CD4-positive, CD25-positive, alpha-beta regulatory T cell (primary cell): ENCODE measurements at regions not wholly inside any gene's neighbourhood (a gene's known extent, or its start where the extent isn't known, plus 50 kb on each side); places are given as distances from the start of the nearest gene placed in this dataset.

ENCODE experiments used
- ATAC-seq, 2 donors: fragments of 150-1000 bp; cut with Tn5 transposase; one replicate each; pipeline ENCODE4 v1.10.0; 2021; ENCODE audit warnings: low read depth in 2 of 2, moderate number of reproducible peaks in 2 of 2, moderate library complexity in 1 of 2
- DNase-seq, 3 donors: peaks; one replicate each; pipeline versions ENCODE4 v3.0.0 to v3.0.0-alpha.2; 2012 to 2022; ENCODE audit warnings: mixed read lengths in 1 of 3
- H3K27ac ChIP-seq: one replicate; pipeline ENCODE4 v1.7.0; 2013; ENCODE audit warnings: mild to moderate bottlenecking, low read length; ENCODE audit not compliant: insufficient read depth, poor library complexity, severe bottlenecking
- H3K27me3 ChIP-seq: one replicate; pipeline ENCODE4 v1.7.0; 2013; ENCODE audit warnings: low read length; ENCODE audit not compliant: control insufficient read depth, insufficient read depth
- H3K36me3 ChIP-seq: one replicate; pipeline ENCODE4 v1.7.0; 2013; ENCODE audit warnings: mild to moderate bottlenecking, low read length, moderate library complexity; ENCODE audit not compliant: control insufficient read depth, insufficient read depth
- H3K4me1 ChIP-seq: 2 replicates; pipeline ENCODE4 v1.7.0; 2013; ENCODE audit warnings: mild to moderate bottlenecking, low read length; ENCODE audit not compliant: insufficient read depth, control insufficient read depth, poor library complexity, severe bottlenecking
- H3K4me3 ChIP-seq: one replicate; pipeline ENCODE4 v1.7.0; 2013; ENCODE audit warnings: low read depth, mild to moderate bottlenecking, low read length, moderate library complexity
- H3K9me3 ChIP-seq, 2 experiments: 1 replicate in 1 of 2; 2 replicates in 1 of 2; pipeline ENCODE4 v1.7.0; 2013; ENCODE audit warnings: low read length in 2 of 2, mild to moderate bottlenecking in 1 of 2, moderate library complexity in 1 of 2; ENCODE audit not compliant: control insufficient read depth in 2 of 2
- H3K27ac Mint-ChIP-seq, 3 donors: one replicate each; pipeline ENCODE4 v1.8.0; 2020 to 2022; ENCODE audit warnings: mild to moderate bottlenecking in 3 of 3, mixed read lengths in 3 of 3, moderate library complexity in 2 of 3
- H3K27me3 Mint-ChIP-seq: one replicate; pipeline ENCODE4 v1.8.0; 2022; ENCODE audit warnings: mild to moderate bottlenecking, mixed read lengths
- H3K36me3 Mint-ChIP-seq: one replicate; pipeline ENCODE4 v1.8.0; 2020; ENCODE audit warnings: mixed read lengths
- H3K4me1 Mint-ChIP-seq, 4 donors: one replicate each; pipeline ENCODE4 v1.8.0; 2020 to 2022; ENCODE audit warnings: mixed read lengths in 4 of 4, mild to moderate bottlenecking in 1 of 4
- H3K4me3 Mint-ChIP-seq, 4 donors: one replicate each; pipeline ENCODE4 v1.8.0; 2020 to 2022; ENCODE audit warnings: mild to moderate bottlenecking in 4 of 4, mixed read lengths in 4 of 4, moderate library complexity in 3 of 4
- H3K9me3 Mint-ChIP-seq, 7 donors: one replicate each; pipeline ENCODE4 v1.8.0; 2020 to 2022; ENCODE audit warnings: mixed read lengths in 7 of 7, mild to moderate bottlenecking in 3 of 7, moderate library complexity in 2 of 7

DNA sequence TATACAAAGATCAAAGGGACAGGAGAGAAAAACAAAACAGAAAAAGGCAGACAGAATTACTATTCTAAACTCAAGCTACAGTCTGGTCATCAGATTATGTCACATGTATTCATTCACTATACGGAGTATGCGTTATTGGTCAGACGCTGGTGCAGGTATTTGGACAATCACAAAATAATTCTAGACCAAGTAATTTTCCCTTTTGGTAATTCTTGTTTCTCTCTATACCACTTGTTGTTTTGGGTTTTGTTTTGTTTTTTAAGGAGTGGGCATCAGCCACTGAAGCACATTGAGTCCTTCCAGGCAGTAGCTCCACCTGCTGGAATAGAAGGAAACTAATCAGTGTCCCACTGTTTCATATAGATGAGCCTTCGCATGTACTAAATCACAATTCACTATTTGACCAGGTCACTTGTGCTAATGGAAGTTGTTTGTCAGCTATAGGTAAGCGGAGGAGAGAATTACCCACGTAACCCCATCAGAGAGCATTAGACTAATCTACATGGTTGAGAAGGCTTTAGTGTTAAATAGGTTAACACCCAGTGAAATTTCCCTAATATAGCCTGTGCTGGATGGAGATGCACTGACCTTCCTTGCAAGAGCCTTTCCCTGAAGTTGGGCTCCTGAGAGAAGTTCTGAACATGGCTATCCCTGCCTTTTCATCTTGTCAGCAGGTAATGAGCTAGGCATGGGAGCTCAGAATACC, 77.9 kb downstream of the TNFAIP3 start:
- H3K4me3 ChIP-seq = peak overlapping the region; percentile 33
- H3K4me3 Mint-ChIP-seq = no peak overlapping the region
- peaks cover 6% of the 10 kb centered on the region for H3K4me1 ChIP-seq
- no peaks in the 10 kb centered on the region for H3K36me3 ChIP-seq
- H3K27me3 ChIP-seq = no peaks in the 10 kb centered on the region
- H3K27ac Mint-ChIP-seq = peak overlapping the region in 1 of 3 donors; percentile 32
- H3K27ac ChIP-seq = no peak overlapping the region
- no peaks in the 10 kb centered on the region for H3K27me3 Mint-ChIP-seq
- peak; percentile 8 to 57 (median 51) for DNase-seq
- peak; percentile 50 to 64 for ATAC-seq
- H3K4me1 Mint-ChIP-seq = peaks cover 12 to 18% (median 16%) of the 10 kb centered on the region in 4 donors
- no peaks in the 10 kb centered on the region for H3K36me3 Mint-ChIP-seq
- no peaks in the 10 kb centered on the region for H3K9me3 ChIP-seq
- no peaks in the 10 kb centered on the region for H3K9me3 Mint-ChIP-seq

DNA sequence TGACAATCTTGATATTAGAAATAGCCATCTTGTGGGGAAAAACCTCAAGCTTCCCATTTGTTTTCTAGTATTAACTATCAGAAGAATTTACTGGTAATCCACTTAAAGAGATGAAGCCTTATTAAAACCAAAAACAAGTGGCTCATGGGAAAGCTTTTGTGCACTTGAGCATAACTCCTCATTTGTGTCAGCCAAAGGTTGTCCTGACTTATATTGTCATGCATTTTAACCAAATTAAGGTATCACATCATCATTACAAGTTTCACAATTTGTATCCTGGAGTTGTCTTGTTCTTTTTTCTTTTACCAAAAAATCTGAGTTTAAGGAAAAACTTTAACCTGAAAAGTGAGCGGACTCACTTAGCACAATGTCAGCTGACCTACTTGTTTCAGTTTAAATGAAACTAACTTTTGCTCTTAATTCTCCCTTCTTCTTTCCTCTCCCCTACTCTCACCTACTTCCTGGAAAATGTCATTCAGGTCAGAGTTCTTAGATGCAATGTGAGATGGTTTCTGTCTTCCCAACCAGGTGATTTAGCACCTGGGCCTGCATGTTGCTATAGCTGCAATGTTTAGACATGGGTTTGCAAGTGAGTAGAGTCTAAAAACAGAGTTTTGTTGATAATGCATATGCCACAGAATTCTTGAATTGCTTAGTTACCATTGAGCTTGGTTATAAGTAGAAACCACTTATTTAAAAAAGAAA, 82.8 kb downstream of the TNFAIP3 start:
- ATAC-seq = peak; percentile 28 to 57
- Histone ChIP-seq H3K9me3 (no peaks in the 10 kb centered on the region), H3K4me1 (peaks cover 16% of the 10 kb centered on the region), H3K27ac (no peak overlapping the region), H3K27me3 (no peaks in the 10 kb centered on the region), H3K36me3 (no peaks in the 10 kb centered on the region), H3K4me3 (peak overlapping the region; percentile 57)
- DNase-seq = peak in 2 of 3 donors; percentile 22 to 66
- Mint-ChIP-seq H3K36me3 (no peaks in the 10 kb centered on the region), H3K9me3 (no peaks in the 10 kb centered on the region), H3K27ac (peak overlapping the region; percentile 23 to 62 (median 34)), H3K27me3 (no peaks in the 10 kb centered on the region), H3K4me3 (peak overlapping the region in 1 of 4 donors; percentile 24), H3K4me1 (peaks cover 13 to 22% (median 15%) of the 10 kb centered on the region in 4 donors)

DNA sequence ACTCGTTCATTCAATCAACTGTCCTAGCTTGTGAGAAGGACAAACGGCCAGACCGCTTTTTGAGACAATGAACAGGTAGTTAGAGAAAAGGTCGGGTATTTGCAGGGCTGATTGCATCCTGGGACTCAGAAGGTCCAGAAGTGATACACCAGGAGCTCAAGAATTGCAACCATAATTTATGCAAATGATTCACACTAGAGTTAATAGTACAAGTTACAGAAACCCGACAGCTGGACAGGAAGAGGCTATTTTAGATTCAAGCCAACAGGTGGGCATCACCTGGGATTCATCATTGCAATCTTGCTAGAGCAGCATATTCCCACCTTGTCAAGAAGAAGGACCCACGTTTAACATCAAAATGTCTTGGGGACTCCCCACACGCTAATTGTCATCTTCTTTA, 83.5 kb downstream of the TNFAIP3 start:
- no peak overlapping the region for H3K4me3 Mint-ChIP-seq
- peaks cover 16% of the 10 kb centered on the region for H3K4me1 ChIP-seq
- peak overlapping the region in 1 of 3 donors; percentile 34 for H3K27ac Mint-ChIP-seq

DNA sequence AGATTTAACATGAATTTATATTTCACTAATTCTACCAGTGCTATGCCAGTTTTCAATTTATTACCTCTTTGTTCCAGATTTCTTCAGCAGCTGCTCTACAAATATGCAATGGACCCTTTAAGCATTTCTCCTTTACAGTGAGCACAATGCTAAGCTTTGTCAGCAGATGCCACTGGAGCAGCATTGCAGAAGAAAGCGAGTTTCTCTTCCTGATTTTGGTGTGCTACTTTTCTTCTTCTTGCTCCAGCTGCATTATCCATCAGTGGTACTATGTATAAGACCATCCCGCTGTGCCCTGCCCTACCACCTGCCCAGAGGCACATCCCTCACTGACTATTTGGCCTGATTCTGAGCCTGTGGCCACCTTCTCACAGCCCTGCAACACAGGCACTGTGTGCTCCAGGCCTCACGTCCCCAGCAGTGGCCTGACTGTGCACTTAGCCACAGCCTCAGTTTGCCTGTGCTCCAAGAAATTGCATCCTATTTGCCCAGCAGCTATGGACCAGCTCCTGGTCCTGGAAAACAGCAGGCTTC, 84.1 kb downstream of the TNFAIP3 start:
- no peak for DNase-seq

More for the DNA sequence above, 83.5 kb downstream of the TNFAIP3 start:
- Mint-ChIP-seq H3K27me3 (no peaks in the 10 kb centered on the region), H3K9me3 (no peaks in the 10 kb centered on the region), H3K4me1 (peaks cover 11 to 19% (median 13%) of the 10 kb centered on the region in 4 donors), H3K36me3 (no peaks in the 10 kb centered on the region)
- no peaks in the 10 kb centered on the region for H3K36me3 ChIP-seq
- H3K27ac ChIP-seq = no peak overlapping the region
- DNase-seq (no peak), ATAC-seq (no peak)
- H3K9me3 ChIP-seq = no peaks in the 10 kb centered on the region
- no peaks in the 10 kb centered on the region for H3K27me3 ChIP-seq
- no peak overlapping the region for H3K4me3 ChIP-seq

DNA sequence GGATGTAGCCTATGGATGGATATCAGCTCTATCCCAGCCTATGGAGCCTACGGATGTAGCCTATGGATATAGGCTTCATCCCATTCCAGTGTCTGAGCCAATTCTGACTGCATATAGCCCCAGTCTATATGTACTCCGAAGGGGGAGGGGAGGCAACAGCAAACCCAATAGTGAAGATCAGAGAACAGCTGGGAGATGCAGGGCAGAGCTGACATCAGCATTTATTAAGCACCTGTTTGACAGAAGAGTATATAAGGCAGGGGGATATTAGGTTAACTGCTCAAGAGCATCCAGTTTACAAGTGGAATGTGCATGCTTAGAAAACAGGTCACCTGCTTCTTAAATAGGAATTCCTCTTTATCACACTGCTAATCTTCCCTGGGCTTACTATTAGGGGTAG, 85.2 kb downstream of the TNFAIP3 start:
- ATAC-seq (no peak), DNase-seq (no peak)
- peaks cover 16% of the 10 kb centered on the region for H3K4me1 ChIP-seq
- no peaks in the 10 kb centered on the region for H3K9me3 ChIP-seq
- Mint-ChIP-seq H3K36me3 (no peaks in the 10 kb centered on the region), H3K27ac (peak overlapping the region in 1 of 3 donors; percentile 50), H3K4me3 (no peak overlapping the region), H3K27me3 (no peaks in the 10 kb centered on the region), H3K9me3 (no peaks in the 10 kb centered on the region), H3K4me1 (peaks cover 11 to 19% (median 13%) of the 10 kb centered on the region in 4 donors)
- no peaks in the 10 kb centered on the region for H3K27me3 ChIP-seq
- no peaks in the 10 kb centered on the region for H3K36me3 ChIP-seq
- H3K4me3 ChIP-seq = no peak overlapping the region
- no peak overlapping the region for H3K27ac ChIP-seq

More for the DNA sequence above, 84.1 kb downstream of the TNFAIP3 start:
- H3K27ac ChIP-seq = no peak overlapping the region
- H3K4me1 ChIP-seq = peaks cover 16% of the 10 kb centered on the region
- H3K9me3 Mint-ChIP-seq = no peaks in the 10 kb centered on the region
- no peaks in the 10 kb centered on the region for H3K36me3 ChIP-seq
- no peaks in the 10 kb centered on the region for H3K27me3 ChIP-seq
- H3K27me3 Mint-ChIP-seq = no peaks in the 10 kb centered on the region
- ATAC-seq = no peak
- H3K4me1 Mint-ChIP-seq = peaks cover 11 to 19% (median 13%) of the 10 kb centered on the region in 4 donors
- no peak overlapping the region for H3K4me3 Mint-ChIP-seq
- no peak overlapping the region for H3K27ac Mint-ChIP-seq
- no peak overlapping the region for H3K4me3 ChIP-seq
- H3K36me3 Mint-ChIP-seq = no peaks in the 10 kb centered on the region
- H3K9me3 ChIP-seq = no peaks in the 10 kb centered on the region

DNA sequence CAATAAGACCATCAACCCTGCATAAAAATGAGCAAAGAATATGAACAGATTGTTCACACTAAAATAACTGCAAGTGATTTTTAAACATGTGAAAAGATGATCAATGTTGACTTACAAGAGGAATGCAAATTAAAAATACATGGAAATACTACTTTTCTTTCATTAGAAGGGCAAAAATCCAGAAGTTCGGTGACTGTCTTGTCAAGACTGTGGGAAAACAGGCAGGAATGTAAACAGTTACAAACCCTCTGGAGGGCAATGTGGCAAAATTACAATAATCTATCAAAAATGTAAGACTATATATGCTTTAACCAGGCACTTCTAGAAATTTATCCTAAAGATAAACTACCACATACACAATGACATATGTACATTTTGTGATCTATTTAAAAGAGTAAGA, 86.7 kb downstream of the TNFAIP3 start:
- ATAC-seq (no peak), DNase-seq (no peak)
- Histone ChIP-seq H3K27me3 (no peaks in the 10 kb centered on the region), H3K27ac (no peak overlapping the region), H3K36me3 (no peaks in the 10 kb centered on the region), H3K4me3 (no peak overlapping the region), H3K9me3 (no peaks in the 10 kb centered on the region), H3K4me1 (peaks cover 16% of the 10 kb centered on the region)
- Mint-ChIP-seq H3K9me3 (no peaks in the 10 kb centered on the region), H3K27me3 (no peaks in the 10 kb centered on the region), H3K4me1 (peaks cover 11 to 23% (median 14%) of the 10 kb centered on the region in 4 donors), H3K4me3 (no peak overlapping the region), H3K36me3 (no peaks in the 10 kb centered on the region), H3K27ac (no peak overlapping the region)

DNA sequence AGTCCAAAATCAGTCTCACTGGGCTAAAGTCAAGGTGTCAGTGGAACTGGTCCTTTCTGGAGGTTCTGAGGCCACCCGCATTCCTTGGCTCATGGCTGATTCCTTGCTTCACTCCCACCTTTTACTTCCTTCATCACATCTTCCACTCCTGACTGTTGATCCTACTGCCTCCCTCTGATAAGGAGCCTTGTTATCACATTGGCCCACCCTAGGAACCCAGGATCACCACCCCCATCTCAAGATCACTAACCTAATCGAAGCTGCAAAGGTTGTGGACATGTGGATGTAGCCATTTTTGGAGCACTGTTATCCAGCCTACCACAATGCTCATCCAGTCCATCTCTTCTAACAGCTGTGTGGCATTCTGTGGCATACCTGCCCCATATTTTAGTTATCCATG, 87.2 kb downstream of the TNFAIP3 start:
- ATAC-seq (no peak), DNase-seq (no peak)
- Mint-ChIP-seq H3K36me3 (no peaks in the 10 kb centered on the region), H3K9me3 (no peaks in the 10 kb centered on the region), H3K27me3 (no peaks in the 10 kb centered on the region), H3K4me1 (peaks cover 11 to 23% (median 14%) of the 10 kb centered on the region in 4 donors), H3K27ac (no peak overlapping the region), H3K4me3 (no peak overlapping the region)
- peaks cover 16% of the 10 kb centered on the region for H3K4me1 ChIP-seq
- H3K27me3 ChIP-seq = no peaks in the 10 kb centered on the region
- H3K4me3 ChIP-seq = no peak overlapping the region
- H3K9me3 ChIP-seq = no peaks in the 10 kb centered on the region
- no peaks in the 10 kb centered on the region for H3K36me3 ChIP-seq
- H3K27ac ChIP-seq = no peak overlapping the region
